Epithelial cell of esophagus (primary cell): ENCODE measurements at regions not wholly inside any gene's neighbourhood (a gene's known extent, or its start where the extent isn't known, plus 50 kb on each side); places are given as distances from the start of the nearest gene placed in this dataset.

ENCODE experiments used
- DNase-seq: peaks from one replicate; pipeline ENCODE4 v3.0.0; 2010; ENCODE audit warnings: low read depth
- H3K4me3 ChIP-seq: 2 replicates; pipeline ENCODE4 v1.5.1; 2011; ENCODE audit warnings: mild to moderate bottlenecking, low read length, control low read depth
- CTCF ChIP-seq: IDR thresholded peaks from 2 replicates; pipeline ENCODE4 v1.5.1; 2011; ENCODE audit warnings: low read depth, mild to moderate bottlenecking, low read length, control low read depth, inconsistent platforms; ENCODE audit not compliant: insufficient read depth; ENCODE audit errors: missing control alignments

GRCh38 chr7:138402749-138403148 is 57.3 kb upstream of the TRIM24 start:
- no peak for TF ChIP-seq CTCF
- DNase-seq: no peak
- H3K4me3 ChIP-seq: no peak overlapping the region

GRCh38 chr7:138405496-138405895 is 54.6 kb upstream of the TRIM24 start:
- no peak for DNase-seq
- H3K4me3 ChIP-seq: no peak overlapping the region
- no peak for TF ChIP-seq CTCF

GRCh38 chr7:138407792-138408191 is 52.3 kb upstream of the TRIM24 start:
- H3K4me3 ChIP-seq: no peak overlapping the region
- TF ChIP-seq CTCF: no peak
- DNase-seq: no peak
